Ureter (tissue), 1 donor: ENCODE measurements at regions not wholly inside any gene's neighbourhood (a gene's known extent, or its start where the extent isn't known, plus 50 kb on each side); places are given as distances from the start of the nearest gene placed in this dataset.
"Not testable (repeated sequence)": the region's sequence is repeated elsewhere in the genome, so short reads cannot be mapped to it uniquely, and the experiment has no call there.

ENCODE experiments used
- DNase-seq: peaks from one replicate; pipeline ENCODE4 v3.0.0-alpha.2; 2020; ENCODE audit warnings: low spot score
- donor health status: DM: yes; HTN: yes; CAD: no.

DNA sequence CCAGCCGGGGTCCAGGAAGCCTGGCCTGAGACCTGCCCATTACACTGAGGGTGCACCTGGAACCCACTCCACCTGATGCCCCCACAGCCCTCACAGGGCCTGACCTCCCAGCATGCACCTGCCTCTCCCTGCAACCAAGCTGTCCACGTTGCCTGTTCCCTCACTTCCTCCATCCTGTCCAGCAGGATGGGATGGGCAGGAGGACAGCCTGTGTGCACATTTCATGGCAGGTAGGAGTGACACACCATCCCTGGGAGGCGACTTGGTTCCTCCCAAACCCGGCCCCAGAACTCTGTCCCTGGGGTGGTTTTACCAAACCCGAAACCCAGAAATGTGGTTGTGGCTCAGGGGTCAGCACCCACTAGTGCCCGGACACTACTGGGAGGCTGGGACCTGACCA is 203.8 kb upstream of the ZNF519 start:
- not testable (repeated sequence) for DNase-seq

DNA sequence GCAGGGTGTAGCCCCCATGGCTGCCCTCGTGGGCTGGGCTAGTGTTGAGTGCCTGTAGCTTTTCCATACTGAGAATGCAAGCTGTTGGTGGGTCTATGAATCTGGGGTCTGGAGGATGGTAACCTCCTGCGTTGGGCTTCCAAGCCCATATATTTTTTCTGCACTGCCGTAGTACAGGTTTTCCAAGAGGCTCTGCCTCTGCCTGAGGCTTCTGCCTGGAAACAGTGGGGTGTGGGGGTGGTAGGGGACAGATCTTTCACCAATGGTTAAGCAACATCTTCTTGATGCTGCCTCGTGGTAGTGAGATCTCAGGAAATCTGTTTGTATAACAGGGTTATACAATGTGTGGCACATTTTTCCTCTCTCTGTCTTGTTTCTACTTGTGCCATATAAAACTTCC is 189.0 kb upstream of the ZNF519 start:
- DNase-seq = not testable (repeated sequence)

DNA sequence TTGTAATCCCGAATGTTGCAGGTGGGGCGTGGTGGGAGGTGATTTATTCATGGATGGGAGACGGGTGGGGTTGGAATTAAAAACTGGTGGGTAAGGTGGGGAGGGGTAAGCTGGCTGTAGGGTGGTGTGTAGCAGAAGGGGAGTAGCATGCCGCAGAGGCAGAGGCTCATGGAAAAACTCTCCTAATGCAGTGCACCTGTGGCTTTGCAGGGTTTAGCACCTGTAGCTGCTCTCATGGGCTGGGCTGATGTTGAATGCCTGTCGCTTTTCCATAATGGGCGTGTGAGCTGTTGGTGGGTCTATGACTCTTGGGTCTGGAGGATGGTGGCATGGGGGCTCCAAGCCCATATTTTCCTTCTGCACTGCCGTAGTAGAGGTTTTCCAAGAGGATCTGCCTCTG is 169.0 kb upstream of the ZNF519 start:
- not testable (repeated sequence) for DNase-seq

DNA sequence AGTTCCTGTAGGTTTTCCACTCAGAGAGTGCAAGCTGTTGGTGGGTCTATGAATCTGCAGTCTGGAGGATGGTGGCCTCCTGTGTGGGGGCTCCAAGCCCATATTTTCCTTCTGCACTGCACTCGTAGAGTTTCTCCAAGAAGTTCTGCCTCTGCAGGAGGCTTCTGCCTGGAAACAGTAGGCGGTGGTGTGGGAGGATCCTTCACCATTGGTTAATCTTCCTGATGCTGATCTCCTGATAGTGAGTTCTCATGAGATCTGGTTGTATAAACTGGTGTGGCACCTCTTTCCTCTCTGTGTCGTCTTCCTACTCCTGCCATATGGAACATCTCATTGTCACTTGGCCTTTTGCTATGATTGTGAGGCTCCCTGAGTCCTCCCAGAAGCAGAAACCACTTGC is 162.8 kb upstream of the ZNF519 start:
- DNase-seq = not testable (repeated sequence)

DNA sequence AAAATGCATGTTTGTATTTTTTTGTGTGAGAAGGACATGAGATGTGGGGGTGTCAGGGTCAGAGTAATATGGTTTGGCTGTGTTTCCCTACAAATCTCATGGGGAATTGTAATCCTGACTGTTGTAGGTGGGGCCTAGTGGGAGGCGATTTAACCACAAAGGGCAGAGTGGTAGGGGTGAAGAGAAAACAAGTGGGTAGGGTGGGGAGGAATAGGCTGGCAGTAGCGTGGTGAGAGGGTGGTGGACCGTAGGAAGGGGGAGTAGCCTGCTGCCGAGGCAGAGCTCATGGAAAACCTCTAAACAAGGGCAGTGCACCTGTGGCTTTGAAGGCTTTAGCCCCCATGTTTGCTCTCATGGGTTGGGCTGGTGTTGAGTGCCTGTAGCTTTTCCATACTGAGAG is 152.8 kb upstream of the ZNF519 start:
- no peak for DNase-seq

DNA sequence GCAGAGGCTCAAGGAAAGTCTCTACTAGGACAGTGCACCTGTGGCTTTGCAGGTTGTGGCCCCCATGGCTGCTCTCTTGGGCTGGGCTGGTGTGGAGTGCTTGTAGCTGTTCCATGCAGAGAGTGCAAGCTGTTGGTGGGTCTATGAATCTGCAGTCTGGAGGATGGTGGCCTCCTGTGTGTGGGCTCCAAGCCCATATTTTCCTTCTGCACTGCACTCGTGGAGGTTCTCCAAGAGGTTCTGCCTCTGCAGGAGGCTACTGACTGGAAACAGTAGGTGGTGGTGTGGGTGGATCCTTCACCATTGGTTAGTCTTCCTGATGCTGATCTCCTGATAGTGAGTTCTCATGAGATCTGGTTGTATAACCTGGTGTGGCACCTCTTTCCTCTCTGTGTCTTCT is 143.2 kb upstream of the ZNF519 start:
- DNase-seq = not testable (repeated sequence)

DNA sequence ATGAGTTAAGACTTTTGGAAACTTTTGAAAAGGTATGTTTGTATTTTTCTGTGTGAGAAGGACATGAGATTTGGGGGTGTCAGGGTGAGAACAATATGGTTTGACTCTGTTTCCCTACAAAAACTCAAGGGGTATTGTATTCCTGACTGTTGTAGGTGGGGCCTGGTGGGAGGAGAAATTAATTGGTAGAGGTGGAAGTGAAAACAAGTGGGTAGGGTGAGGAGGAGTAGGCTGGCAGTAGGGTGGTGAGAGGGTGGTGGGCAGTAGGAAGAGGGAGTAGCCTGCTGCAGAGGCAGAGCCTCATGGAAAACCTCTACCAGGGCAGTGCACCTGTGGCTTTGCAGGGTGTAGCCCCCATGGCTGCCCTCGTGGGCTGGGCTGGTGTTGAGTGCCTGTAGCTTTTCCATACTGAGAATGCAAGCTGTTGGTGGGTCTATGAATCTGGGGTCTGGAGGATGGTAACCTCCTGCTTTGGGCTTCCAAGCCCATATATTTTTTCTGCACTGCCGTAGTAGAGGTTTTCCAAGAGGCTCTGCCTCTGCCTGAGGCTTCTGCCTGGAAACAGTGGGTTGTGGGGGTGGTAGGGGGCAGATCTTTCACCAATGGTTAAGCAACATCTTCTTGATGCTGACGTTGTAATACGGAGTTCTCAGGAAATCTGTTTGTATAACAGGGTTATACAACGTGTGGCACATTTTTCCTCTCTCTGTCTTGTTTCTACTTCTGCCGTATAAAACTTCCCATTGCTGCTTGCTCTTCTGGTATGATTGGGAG is 133.6 kb upstream of the ZNF519 start:
- not testable (repeated sequence) for DNase-seq

DNA sequence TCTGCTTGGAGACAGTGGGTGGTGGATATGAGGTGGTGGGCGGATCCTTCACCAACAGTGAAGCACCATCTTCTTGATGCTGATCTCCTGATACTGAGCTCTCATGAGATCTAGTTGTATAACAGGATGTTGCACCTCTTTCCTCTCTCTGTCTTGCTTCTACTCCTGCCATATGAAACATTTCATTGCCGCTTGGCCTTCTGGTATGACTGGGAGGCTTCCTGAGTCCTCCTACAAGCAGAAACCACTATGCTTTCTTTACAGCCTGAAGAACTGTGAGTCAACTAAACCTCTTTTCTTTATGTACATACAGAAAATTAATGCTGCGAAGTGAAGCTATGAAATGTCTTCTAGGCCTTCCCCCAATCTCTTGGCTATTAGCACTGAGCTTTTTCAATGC is 130.6 kb upstream of the ZNF519 start:
- not testable (repeated sequence) for DNase-seq

DNA sequence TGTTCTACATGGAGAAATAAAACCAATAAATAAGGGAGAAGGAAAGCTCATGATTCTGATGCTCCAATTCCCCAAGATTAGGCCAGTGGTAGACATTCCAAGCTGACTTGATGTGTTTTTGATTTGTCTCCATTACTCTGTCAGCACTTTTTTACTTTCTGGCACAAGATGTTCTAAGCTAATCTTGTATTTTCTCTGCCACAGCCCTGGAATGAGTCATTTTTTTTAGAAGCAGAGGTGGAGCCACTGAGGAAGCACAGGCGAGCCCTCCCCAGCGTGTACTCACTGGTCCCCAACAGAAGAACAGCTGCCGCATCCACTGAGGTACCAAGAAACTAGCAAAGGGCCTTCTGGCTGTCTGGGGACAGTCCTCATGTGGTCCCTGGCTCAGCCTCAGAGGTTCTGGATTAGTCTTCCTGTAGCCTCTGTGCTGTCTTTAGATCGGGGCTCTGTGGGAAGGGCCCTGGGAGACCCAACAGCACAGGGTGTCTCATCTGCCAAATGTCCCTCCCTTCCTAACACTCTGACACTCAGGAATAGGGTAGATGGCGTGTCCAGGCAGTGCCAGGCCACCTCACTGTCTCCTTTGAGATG is 117.9 kb upstream of the ZNF519 start:
- not testable (repeated sequence) for DNase-seq

DNA sequence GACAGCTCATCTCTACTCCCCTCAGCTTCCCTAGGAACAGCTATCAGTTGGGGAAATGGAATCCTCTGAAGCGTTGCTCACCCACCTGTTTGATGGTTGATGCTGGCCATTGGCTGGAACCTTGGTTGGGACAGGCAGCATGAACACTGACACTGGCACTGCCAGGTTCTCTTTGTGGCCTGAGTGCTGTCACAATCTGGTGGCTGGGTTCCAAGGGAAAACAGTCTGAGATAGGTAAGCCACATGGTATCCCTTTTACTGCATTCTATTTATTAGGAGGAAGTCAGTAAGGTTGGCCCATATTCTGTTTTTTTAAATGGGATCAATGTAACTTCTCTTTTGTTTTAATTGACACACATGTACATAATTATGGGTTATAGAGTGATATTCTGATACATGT is 107.0 kb upstream of the ZNF519 start:
- DNase-seq = not testable (repeated sequence)

DNA sequence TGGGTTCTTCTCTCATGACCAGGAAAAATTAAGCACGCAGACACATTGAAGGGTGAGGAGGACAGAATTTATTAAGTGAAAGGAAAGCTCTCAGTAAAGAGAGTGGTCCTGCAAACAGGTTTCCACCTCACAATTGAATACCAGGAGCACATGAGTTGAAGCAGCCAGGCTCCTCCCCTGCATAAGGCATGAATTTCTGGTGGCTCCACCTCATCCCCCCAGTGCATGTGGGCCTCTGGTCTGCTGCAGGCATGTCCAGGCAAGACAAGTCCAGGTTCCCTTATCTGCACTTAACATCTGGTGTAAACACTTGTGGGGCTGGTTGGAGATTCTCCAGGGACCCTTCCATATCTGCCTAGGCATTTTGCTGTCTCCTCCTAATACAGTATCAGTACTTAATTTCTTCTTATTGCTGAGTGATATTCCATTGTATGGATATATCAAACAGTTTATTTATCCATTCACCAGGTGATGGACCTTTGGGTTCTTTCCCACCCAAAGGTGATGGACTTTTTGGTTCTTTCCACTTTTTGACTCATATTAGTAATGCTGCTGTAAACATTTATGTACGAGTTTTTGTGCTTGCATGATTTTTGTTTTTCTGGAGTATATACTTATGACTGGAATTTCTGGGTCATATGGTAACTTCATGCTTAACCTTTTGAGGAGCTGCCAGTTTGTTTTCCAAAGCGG is 104.3 kb upstream of the ZNF519 start:
- DNase-seq = not testable (repeated sequence)

DNA sequence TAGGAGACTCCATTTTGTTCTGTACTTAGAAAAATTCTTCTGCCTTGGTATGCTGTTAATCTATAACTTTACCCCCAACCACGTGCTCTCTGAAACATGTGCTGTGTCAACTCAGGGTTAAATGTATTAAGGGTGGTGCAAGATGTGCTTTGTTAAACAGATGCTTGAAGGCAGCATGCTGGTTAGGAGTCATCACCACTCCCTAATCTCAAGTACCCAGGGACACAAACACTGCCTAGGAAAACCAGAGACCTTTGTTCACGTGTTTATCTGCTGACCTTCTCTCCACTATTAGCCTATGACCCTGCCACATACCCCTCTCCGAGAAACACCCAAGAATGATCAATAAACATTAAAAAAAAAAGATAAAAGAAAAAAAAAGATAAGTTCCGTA is 93.0 kb upstream of the ZNF519 start:
- not testable (repeated sequence) for DNase-seq

DNA sequence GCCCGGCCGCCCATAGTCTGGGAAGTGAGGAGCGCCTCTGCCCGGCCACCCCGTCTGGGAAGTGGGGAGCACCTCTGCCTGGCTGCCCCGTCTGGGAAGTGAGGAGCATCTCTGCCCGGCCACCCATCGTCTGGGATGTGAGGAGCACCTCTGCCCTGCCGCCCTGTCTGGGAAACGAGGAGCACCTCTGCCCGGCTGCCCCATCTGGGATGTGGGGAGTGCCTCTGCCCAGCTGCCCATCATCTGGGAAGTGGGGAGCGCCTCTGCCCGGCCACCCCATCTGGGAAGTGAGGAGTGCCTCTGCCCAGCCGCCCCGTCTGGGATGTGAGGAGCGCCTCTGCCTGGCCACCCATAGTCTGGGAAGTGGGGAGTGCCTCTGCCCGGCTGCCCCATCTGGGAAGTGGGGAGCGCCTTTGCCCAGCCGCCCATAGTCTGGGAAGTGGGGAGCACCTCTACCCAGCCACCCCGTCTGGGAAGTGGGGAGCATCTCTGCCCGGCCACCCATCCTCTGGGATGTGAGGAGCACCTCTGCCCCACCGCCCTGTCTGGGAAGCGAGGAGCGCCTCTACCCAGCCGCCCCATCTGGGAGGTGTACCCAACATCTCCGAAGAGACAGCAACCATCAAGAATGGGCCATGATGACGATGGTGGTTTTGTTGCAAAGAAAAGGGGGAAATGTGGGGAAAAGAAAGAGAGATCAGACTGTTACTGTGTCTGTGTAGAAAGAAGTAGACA is 92.5 kb upstream of the ZNF519 start:
- DNase-seq = not testable (repeated sequence)

DNA sequence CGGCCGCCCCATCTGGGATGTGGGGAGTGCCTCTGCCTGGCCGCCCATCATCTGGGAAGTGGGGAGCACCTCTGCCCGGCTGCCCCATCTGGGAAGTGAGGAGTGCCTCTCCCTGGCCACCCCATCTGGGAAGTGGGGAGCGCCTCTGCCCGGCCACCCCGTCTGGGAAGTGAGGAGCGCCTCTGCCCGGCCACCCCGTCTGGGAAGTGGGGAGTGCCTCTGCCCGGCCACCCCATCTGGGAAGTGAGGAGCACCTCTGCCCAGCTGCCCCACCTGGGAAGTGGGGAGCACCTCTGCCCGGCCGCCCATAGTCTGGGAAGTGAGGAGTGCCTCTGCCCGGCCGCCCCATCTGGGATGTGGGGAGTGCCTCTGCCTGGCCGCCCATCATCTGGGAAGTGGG is 91.7 kb upstream of the ZNF519 start:
- not testable (repeated sequence) for DNase-seq

DNA sequence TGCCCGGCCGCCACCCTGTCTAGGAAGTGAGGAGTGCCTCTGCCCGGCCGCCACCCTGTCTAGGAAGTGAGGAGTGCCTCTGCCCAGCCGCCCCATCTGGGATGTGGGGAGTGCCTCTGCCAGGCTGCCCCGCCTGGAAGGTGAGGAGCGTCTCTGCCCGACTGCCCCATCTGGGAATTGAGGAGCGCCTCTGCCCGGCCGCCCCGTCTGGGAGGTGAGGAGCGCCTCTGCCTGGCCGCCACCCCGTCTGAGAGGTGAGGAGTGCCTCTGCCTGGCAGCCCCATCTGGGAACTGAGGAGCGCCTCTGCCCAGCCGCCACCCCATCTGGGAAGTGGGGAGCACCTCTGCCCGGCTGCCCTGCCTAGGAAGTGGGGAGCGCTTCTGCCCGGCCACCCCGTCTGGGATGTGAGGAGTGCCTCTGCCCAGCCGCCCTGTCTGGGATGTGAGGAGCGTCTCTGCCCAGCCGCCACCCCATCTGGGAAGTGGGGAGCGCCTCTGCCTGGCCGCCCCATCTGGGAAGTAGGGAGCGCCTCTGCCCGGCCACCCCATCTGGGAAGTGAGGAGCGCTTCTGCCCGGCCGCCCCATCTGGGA is 91.1 kb upstream of the ZNF519 start:
- DNase-seq = not testable (repeated sequence)

DNA sequence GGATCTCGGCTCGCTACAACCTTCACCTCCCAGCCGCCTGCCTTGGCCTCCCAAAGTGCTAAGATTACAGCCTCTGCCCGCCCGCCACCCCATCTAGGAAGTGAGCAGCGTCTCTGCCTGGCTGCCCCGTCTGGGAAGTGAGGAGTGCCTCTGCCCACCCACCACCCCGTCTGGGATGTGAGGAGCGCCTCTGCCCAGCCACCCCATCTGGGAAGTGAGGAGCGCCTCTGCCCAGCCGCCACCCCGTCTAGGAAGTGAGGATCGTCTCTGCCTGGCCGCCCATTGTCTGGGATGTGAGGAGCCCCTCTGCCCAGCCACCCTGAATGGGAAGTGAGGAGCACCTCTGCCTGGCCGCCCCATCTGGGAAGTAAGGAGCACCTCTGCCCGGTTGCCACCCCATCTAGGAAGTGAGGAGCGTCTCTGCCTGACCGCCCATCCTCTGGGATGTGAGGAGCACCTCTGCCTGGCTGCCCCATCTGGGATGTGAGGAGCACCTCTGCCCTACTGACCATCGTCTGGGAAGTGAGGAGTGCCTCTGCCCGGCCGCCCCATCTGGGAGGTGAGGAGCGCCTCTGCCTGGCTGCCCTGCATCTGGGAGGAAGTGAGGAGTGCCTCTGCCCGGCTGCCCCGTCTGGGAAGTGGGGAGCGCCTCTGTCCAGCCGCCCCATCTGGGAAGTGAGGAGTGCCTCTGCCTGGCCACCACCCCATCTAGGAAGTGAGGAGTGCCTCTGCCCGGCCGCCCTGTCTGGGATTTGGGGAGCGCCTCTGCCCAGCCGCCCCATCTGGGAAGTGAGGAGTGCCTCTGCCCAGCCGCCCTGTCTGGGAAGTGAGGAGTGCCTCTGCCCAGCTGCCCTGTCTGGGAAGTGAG is 90.4 kb upstream of the ZNF519 start:
- not testable (repeated sequence) for DNase-seq

DNA sequence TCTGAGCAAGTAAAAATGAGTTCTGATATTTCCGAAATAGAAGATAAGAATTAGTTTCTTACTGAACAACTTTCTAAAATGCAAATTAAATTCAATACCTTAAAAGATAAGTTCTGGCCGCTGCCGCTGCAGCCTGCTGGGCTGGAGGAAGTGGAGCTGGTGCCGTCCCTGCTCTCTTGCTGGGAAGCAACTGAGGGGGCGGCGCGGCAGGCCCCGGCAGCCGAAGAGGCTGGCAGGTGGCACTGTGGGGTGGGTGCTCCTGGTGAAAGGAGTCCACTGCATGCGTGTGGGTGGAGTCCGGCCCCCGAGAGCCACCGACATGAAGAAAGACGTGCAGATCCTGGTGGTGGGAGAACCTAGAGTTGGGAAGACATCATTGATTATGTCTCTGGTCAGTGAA is 89.5 kb upstream of the ZNF519 start:
- DNase-seq = no peak

DNA sequence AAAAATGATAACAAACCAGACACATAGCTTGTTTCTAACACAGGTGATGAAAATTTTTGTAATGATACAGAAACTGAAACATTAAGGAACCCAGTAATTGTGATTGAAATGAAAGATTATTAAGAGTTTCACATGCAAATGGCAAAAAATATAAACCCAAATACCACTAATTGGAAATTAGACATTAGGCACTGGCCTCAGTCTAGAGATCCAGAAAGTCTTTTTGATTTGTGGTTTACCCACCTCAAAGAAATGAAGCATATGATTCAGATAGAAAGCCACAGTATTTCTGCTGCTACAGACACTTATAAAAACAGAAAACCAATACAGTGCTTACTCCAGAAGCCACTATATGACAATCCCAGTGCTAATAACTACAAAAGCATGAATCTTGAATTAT is 83.7 kb upstream of the ZNF519 start:
- DNase-seq = not testable (repeated sequence)

DNA sequence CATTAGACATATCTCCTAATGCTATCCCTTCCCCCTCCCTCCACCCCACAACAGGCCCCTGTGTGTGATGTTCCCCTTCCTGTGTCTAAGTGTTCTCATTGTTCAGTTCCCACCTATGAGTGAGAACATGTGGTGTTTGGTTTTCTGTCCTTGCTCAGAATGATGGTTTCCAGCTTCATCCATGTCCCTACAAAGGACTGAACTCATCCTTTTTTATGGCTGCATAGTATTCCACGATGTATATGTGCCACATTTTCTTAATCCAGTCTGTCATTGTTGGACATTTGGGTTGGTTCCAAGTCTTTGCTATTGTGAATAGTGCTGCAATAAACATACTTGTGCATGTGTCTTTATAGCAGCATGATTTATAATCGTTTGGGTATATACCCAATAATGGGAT is 71.2 kb upstream of the ZNF519 start:
- not testable (repeated sequence) for DNase-seq

DNA sequence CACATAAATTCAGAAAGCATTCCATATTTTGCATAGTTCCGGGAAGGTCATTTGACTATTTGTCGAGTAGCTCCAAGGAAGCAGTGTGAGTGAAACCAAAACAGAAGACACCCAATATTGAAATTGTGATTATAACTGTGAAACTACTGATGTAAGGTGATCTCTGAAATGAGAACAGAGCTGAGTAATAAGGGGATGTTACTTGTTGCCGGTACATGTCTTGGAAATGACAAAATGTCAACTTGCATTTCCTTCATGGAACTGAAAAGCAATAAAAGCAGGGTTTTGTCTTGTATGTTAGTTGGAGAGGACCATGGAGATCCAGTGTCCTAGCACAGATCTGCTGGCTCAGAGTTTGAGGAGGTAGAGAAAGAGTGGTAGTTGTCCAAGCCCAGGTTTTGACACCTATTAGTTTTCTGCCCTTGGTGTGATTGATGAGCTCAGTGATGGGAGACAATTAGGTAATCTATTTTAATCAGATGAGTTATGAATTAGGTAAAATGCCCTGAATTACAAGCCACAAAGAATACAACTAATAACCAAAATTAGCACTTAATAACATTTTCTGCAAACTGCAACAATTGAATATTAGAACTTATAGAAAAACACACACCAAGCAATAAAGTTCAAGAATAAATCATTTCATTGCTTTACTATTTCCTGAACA is 58.7 kb upstream of the ZNF519 start:
- DNase-seq = not testable (repeated sequence)
